Esophagus squamous epithelium (tissue), 5 donors: ENCODE measurements at regions not wholly inside any gene's neighbourhood (a gene's known extent, or its start where the extent isn't known, plus 50 kb on each side); places are given as distances from the start of the nearest gene placed in this dataset.
A peak's percentile ranks its signal among the peaks of the same experiment; 100 is the strongest.
"Not testable (repeated sequence)": the region's sequence is repeated elsewhere in the genome, so short reads cannot be mapped to it uniquely, and the experiment has no call there.

Experiments used
- DNase-seq: peaks from one replicate; lab custom pipeline; 2025; lab: John Stamatoyannopoulos, UW
- H3K27ac ChIP-seq, 4 donors: fragments of 200-600 bp; sonication (generic); one replicate each; pipeline ENCODE4 v1.5.1; 2016 to 2019; ENCODE audit warnings: mild to moderate bottlenecking in 1 of 4
- H3K27me3 ChIP-seq, 4 donors: fragments of 200-600 bp; sonication (generic); 1 replicate in 3 of 4; 2 replicates in 1 of 4; pipeline versions ENCODE4 v1.5.1 to v1.6.0; 2017 to 2021; ENCODE audit warnings: antibody characterized with exemption in 1 of 4
- H3K36me3 ChIP-seq, 3 donors: fragments of 200-600 bp; sonication (generic); one replicate each; pipeline ENCODE4 v1.5.1; 2016 to 2019
- H3K4me1 ChIP-seq, 3 donors: fragments of 200-600 bp; sonication (generic); one replicate each; pipeline ENCODE4 v1.5.1; 2017 to 2019
- H3K4me3 ChIP-seq, 4 donors: fragments of 200-600 bp; sonication (generic); 1 replicate in 3 of 4; 2 replicates in 1 of 4; pipeline ENCODE4 v1.5.1; 2016 to 2019; ENCODE audit warnings: mild to moderate bottlenecking in 2 of 4, moderate library complexity in 1 of 4
- H3K9me3 ChIP-seq, 3 donors: fragments of 200-600 bp; sonication (generic); one replicate each; pipeline ENCODE4 v1.5.1; 2016 to 2019
- CTCF ChIP-seq, 6 experiments: fragments of 450-650 bp in 4 of 6; fragments of 200-600 bp in 2 of 6; sonication (generic) in 2 of 6; IDR thresholded peaks; one replicate each; pipeline ENCODE4 v1.5.1; 2016 to 2019; ENCODE audit warnings: antibody characterized with exemption in 6 of 6, mild to moderate bottlenecking in 4 of 6, moderate library complexity in 4 of 6
- POLR2A ChIP-seq, 4 donors: fragments of 450-650 bp; IDR thresholded peaks; one replicate each; pipeline ENCODE4 v1.6.1; 2017; ENCODE audit warnings: antibody characterized with exemption in 4 of 4, mild to moderate bottlenecking in 4 of 4, moderate library complexity in 3 of 4
- WGBS, 2 donors: methylation state at CpG; one replicate each; pipeline ENCODE4 v1.1.5; 2018; 5-methylcytosine and 5-hydroxymethylcytosine counted together
- intact Hi-C: fragments of 100-400 bp; cut with DNase I; formaldehyde crosslinking; loops from one replicate; pipeline ENCODE4 v1.15.0; 2022
- donor health status: DM: yes; HTN: yes; CAD: no.

GRCh38 chr4:127364397-127364796 is 268.4 kb upstream of the INTU start:
- Histone ChIP-seq H3K27ac (no peak overlapping the region), H3K27me3 (no peaks in the 10 kb centered on the region), H3K9me3 (no peaks in the 10 kb centered on the region), H3K4me1 (no peaks in the 10 kb centered on the region), H3K4me3 (no peak overlapping the region), H3K36me3 (no peaks in the 10 kb centered on the region)
- intact Hi-C loops = no loop called here
- TF ChIP-seq CTCF (IDR thresholded peaks at IDR 0.05) (no peak), POLR2A (IDR thresholded peaks at IDR 0.05) (no peak)
- DNase-seq = no peak
- WGBS, 2 donors = 49 to 70% methylated on average over 3 of the region's 3 CpGs

GRCh38 chr4:127364911-127365310 is 267.8 kb upstream of the INTU start:
- Histone ChIP-seq H3K36me3 (no peaks in the 10 kb centered on the region), H3K9me3 (no peaks in the 10 kb centered on the region), H3K27me3 (no peaks in the 10 kb centered on the region), H3K27ac (no peak overlapping the region), H3K4me3 (no peak overlapping the region), H3K4me1 (no peaks in the 10 kb centered on the region)
- intact Hi-C loops = no loop called here
- no peak for DNase-seq
- TF ChIP-seq CTCF (IDR thresholded peaks at IDR 0.05) = no peak
- TF ChIP-seq POLR2A (IDR thresholded peaks at IDR 0.05) = no peak

- peaks cover 0 to 6% (median 0%) of the 10 kb centered on the region in 3 donors for H3K4me1 ChIP-seq
- H3K4me3 ChIP-seq = no peak overlapping the region
- no peaks in the 10 kb centered on the region for H3K9me3 ChIP-seq
- DNase-seq = no peak
- TF ChIP-seq CTCF (IDR thresholded peaks at IDR 0.05) = no peak
- TF ChIP-seq POLR2A (IDR thresholded peaks at IDR 0.05) = no peak
- 17 to 40% methylated on average over 6 of the region's 6 CpGs for WGBS, 2 donors
- intact Hi-C loops = no loop called here
- no peaks in the 10 kb centered on the region for H3K36me3 ChIP-seq
- H3K27me3 ChIP-seq = no peaks in the 10 kb centered on the region
- peak overlapping the region in 2 of 4 donors; percentile 9 to 25 for H3K27ac ChIP-seq
Measured at GRCh38 chr4:127370604-127371003, 262.2 kb upstream of the INTU start.

GRCh38 chr4:127379499-127379898 is 253.3 kb upstream of the INTU start:
- DNase-seq = no peak
- 56 to 64% methylated on average over 6 to 7 of the region's 7 CpGs for WGBS, 2 donors
- intact Hi-C loops = no loop called here
- Histone ChIP-seq H3K27me3 (no peaks in the 10 kb centered on the region), H3K4me1 (no peaks in the 10 kb centered on the region), H3K36me3 (no peaks in the 10 kb centered on the region), H3K9me3 (no peaks in the 10 kb centered on the region), H3K27ac (no peak overlapping the region), H3K4me3 (no peak overlapping the region)
- TF ChIP-seq POLR2A (IDR thresholded peaks at IDR 0.05) (no peak), CTCF (IDR thresholded peaks at IDR 0.05) (no peak)

GRCh38 chr4:127379948-127380347 is 252.8 kb upstream of the INTU start:
- H3K27ac ChIP-seq, H3K36me3 ChIP-seq, H3K27me3 ChIP-seq, intact Hi-C loops, H3K4me1 ChIP-seq, DNase-seq, H3K9me3 ChIP-seq, H3K4me3 ChIP-seq: not testable (repeated sequence)
- WGBS, 2 donors = no CpG with 5 or more reads among the region's 18 CpGs

- Histone ChIP-seq H3K4me3 (no peak overlapping the region), H3K27me3 (no peaks in the 10 kb centered on the region), H3K4me1 (no peaks in the 10 kb centered on the region), H3K27ac (no peak overlapping the region), H3K36me3 (no peaks in the 10 kb centered on the region), H3K9me3 (no peaks in the 10 kb centered on the region)
- TF ChIP-seq CTCF (IDR thresholded peaks at IDR 0.05) (no peak), POLR2A (IDR thresholded peaks at IDR 0.05) (no peak)
- intact Hi-C loops = no loop called here
- DNase-seq = no peak
Measured at GRCh38 chr4:127383666-127384065, 249.1 kb upstream of the INTU start.
